GM18951 (cell line): ENCODE measurements at regions not wholly inside any gene's neighbourhood (a gene's known extent, or its start where the extent isn't known, plus 50 kb on each side); places are given as distances from the start of the nearest gene placed in this dataset.

Experiments used
- POLR2A ChIP-seq: IDR thresholded peaks from 4 replicates; pipeline ENCODE4 v1.6.1; 2011; ENCODE audit warnings: mild to moderate bottlenecking; ENCODE audit not compliant: insufficient read length, insufficient read depth; ENCODE audit errors: extremely low read depth
- in situ Hi-C: fragments of 300-500 bp; cut with MboI; formaldehyde crosslinking; loops from one replicate; pipeline ENCODE4 v1.12.0; 2022; ENCODE audit warnings: low sequenced_read_pairs, mixed read lengths, inconsistent platforms; ENCODE audit not compliant: unreplicated experiment

GRCh38 chr7:106335814-106336213 lies 51.0 kb upstream of the NAMPT start:
- no peak for TF ChIP-seq POLR2A
- in situ Hi-C loops = no loop called here
